HepG2 (cell line): ENCODE measurements at regions not wholly inside any gene's neighbourhood (a gene's known extent, or its start where the extent isn't known, plus 50 kb on each side); places are given as distances from the start of the nearest gene placed in this dataset.

ENCODE experiments used
- HINFP ChIP-seq: sonication (generic); formaldehyde crosslinking; IDR thresholded peaks from 2 replicates; pipeline ENCODE4 v1.4.0; 2020; ENCODE audit warnings: low read depth, mild to moderate bottlenecking, missing genetic modification reagents
- HOMEZ ChIP-seq: IDR thresholded peaks from 2 replicates; pipeline ENCODE4 v1.6.1; 2016; ENCODE audit warnings: low read depth
- MED13 ChIP-seq: sonication (generic); formaldehyde crosslinking; IDR thresholded peaks from 2 replicates; pipeline ENCODE4 v1.5.0; 2020; ENCODE audit warnings: missing genetic modification reagents
- PHF21A ChIP-seq: sonication (generic); formaldehyde crosslinking; IDR thresholded peaks from 2 replicates; pipeline ENCODE4 v1.5.0; 2020; ENCODE audit warnings: mild to moderate bottlenecking, missing genetic modification reagents
- POGZ ChIP-seq: sonication (generic); formaldehyde crosslinking; IDR thresholded peaks from 2 replicates; pipeline ENCODE4 v1.4.0; 2020; ENCODE audit warnings: mild to moderate bottlenecking, missing genetic modification reagents
- RXRB ChIP-seq: IDR thresholded peaks from 2 replicates; pipeline ENCODE4 v1.6.1; 2016; ENCODE audit warnings: borderline replicate concordance, missing genetic modification reagents, missing compliant biosample characterization
- SAP130 ChIP-seq: IDR thresholded peaks from 2 replicates; pipeline ENCODE4 v1.6.1; 2016; ENCODE audit warnings: low read depth
- SNAI1 ChIP-seq: sonication (generic); formaldehyde crosslinking; IDR thresholded peaks from 2 replicates; pipeline ENCODE4 v1.5.0; 2020; ENCODE audit warnings: mild to moderate bottlenecking, missing genetic modification reagents, borderline replicate concordance
- SOX13 ChIP-seq, 3 experiments: fragments of 450-650 bp in 1 of 3; sonication (generic) in 1 of 3; formaldehyde crosslinking in 1 of 3; IDR thresholded peaks in 2 of 3; conservative IDR thresholded peaks in 1 of 3; 2 replicates each; pipeline versions ENCODE4 v1.5.0 to v1.6.1; 2016 to 2020; ENCODE audit warnings: antibody characterized with exemption in 1 of 3, mild to moderate bottlenecking in 1 of 3, missing compliant biosample characterization in 1 of 3, missing genetic modification reagents in 1 of 3, moderate library complexity in 1 of 3
- ZMYM4 ChIP-seq: sonication (generic); formaldehyde crosslinking; IDR thresholded peaks from 2 replicates; pipeline ENCODE4 v1.8.1; 2023; ENCODE audit warnings: mild to moderate bottlenecking, missing genetic modification reagents
- ZNF12 ChIP-seq: sonication (generic); formaldehyde crosslinking; IDR thresholded peaks from 2 replicates; pipeline ENCODE4 v1.5.0; 2020; ENCODE audit warnings: missing genetic modification reagents
- ZNF280D ChIP-seq: sonication (generic); formaldehyde crosslinking; IDR thresholded peaks from 2 replicates; pipeline ENCODE4 v1.5.1; 2020; ENCODE audit warnings: mild to moderate bottlenecking, missing genetic modification reagents
- ZNF33A ChIP-seq: sonication (generic); formaldehyde crosslinking; IDR thresholded peaks from 2 replicates; pipeline ENCODE4 v1.5.1; 2020; ENCODE audit warnings: missing genetic modification reagents, mild to moderate bottlenecking, moderate library complexity, borderline replicate concordance
- ZNF407 ChIP-seq: sonication (generic); formaldehyde crosslinking; IDR thresholded peaks from one replicate; pipeline ENCODE4 v1.5.1; 2020; ENCODE audit warnings: mild to moderate bottlenecking, missing genetic modification reagents; ENCODE audit errors: not compliant biosample characterization

GRCh38 chr5:67971223-67971830 lies 244.2 kb upstream of the PIK3R1 start (continued):
- TF ChIP-seq HOMEZ (CRISPR knock-in tag) (peak; percentile 58; the same call in 1 of the 2 replicates), ZNF33A (no peak), ZNF280D (CRISPR knock-in tag) (0 out of 2 replicates have a peak, but pooled peaks have one; percentile 45), ZNF407 (CRISPR knock-in tag) (no peak), ZMYM4 (CRISPR knock-in tag) (peak; percentile 60), HINFP (no peak), MED13 (CRISPR knock-in tag) (0 out of 2 replicates have a peak, but pooled peaks have one; percentile 30), SOX13 (IDR thresholded peaks at IDR 0.05) (no peak), SOX13 (CRISPR knock-in tag; conservative IDR thresholded peaks at IDR 0.05 in 1 of 2, IDR thresholded peaks at IDR 0.05 in 1 of 2) (peak in 1 of 2 experiments; percentile 65; a peak in 2 of 4 replicates), ZNF12 (CRISPR knock-in tag) (peak; percentile 34; the same call in 1 of the 2 replicates), PHF21A (CRISPR knock-in tag) (peak; percentile 40; the same call in 1 of the 2 replicates), SNAI1 (CRISPR knock-in tag) (no peak), RXRB (CRISPR knock-in tag) (peak; percentile 37; the same call in 1 of the 2 replicates), SAP130 (0 out of 2 replicates have a peak, but pooled peaks have one; percentile 19), POGZ (CRISPR knock-in tag) (peak; percentile 74)
